Kidney epithelial cell (primary cell): ENCODE measurements at regions not wholly inside any gene's neighbourhood (a gene's known extent, or its start where the extent isn't known, plus 50 kb on each side); places are given as distances from the start of the nearest gene placed in this dataset.

Experiments
- DNase-seq: peaks from one replicate; pipeline ENCODE4 v3.0.0-alpha.2; 2010; ENCODE audit warnings: low read depth
- H3K27me3 ChIP-seq: 2 replicates; pipeline ENCODE4 v1.6.0; 2011; ENCODE audit warnings: low read length; ENCODE audit not compliant: control insufficient read depth, insufficient read depth
- H3K36me3 ChIP-seq: 2 replicates; pipeline ENCODE4 v1.5.1; 2011; ENCODE audit warnings: low read length; ENCODE audit not compliant: control insufficient read depth, insufficient read depth
- H3K4me3 ChIP-seq: 2 replicates; pipeline ENCODE4 v1.5.1; 2011; ENCODE audit warnings: low read depth, mild to moderate bottlenecking, control low read depth, low read length
- CTCF ChIP-seq: IDR thresholded peaks from 2 replicates; pipeline ENCODE4 v1.5.1; 2011; ENCODE audit warnings: mild to moderate bottlenecking, moderate library complexity, low read length, control low read depth, inconsistent platforms; ENCODE audit not compliant: insufficient read depth, poor library complexity, severe bottlenecking

GRCh38 chr14:62123961-62124360 is 361.7 kb downstream of the SNAPC1 start:
- TF ChIP-seq CTCF: no peak
- Histone ChIP-seq H3K27me3 (no peaks in the 10 kb centered on the region), H3K4me3 (no peak overlapping the region), H3K36me3 (no peaks in the 10 kb centered on the region)
- DNase-seq: no peak

DNA sequence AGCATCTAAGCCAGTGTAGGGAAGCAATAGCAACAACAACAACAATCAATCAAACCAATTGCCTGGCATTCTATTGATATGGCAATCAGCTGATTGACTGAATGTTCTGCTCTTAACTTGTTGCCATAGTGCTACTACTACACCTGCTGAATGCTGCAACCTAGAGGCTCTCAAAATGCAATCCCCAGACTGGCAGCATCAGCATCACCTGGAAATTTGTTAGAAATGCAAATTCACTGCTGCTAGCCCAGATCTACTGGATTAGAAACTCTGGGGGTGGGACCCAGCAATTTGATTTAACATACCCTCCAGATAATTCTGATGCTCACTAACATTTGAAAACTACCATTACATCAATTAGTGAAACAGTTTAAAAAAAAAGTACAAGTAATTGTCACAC is 363.6 kb downstream of the SNAPC1 start:
- H3K36me3 ChIP-seq: no peaks in the 10 kb centered on the region
- TF ChIP-seq CTCF: no peak
- H3K4me3 ChIP-seq: no peak overlapping the region
- H3K27me3 ChIP-seq: no peaks in the 10 kb centered on the region
- no peak for DNase-seq

DNA sequence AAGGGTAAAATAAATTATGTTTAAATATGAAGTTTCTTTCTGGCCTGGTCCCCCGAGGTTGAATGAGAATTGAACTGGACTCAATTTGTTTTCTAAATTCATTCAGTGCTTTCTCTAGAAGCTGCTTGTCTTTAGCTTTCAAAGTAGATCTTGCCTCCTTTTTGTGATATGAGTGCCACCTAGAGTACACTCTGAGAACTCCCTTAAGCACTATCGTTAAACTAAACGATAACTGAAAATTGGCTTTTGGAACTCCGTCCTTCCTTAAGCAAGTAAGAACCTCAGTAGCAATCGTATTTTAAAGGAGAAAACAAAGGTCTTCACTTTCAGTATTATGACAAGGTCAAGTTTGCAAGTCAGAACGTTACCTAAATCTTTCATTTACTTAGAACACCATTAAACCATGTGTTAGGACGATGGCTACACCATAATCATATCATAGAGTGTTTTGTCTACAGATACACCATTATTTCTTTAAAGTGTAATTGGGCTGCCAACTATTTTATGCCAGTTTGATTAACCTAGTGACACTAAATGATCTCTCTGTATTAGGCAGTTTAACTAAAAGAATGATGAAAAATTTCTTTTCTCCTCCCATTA is 364.8 kb downstream of the SNAPC1 start:
- Histone ChIP-seq H3K36me3 (no peaks in the 10 kb centered on the region), H3K4me3 (no peak overlapping the region), H3K27me3 (no peaks in the 10 kb centered on the region)
- TF ChIP-seq CTCF: peak; percentile 80
- peak; percentile 14 for DNase-seq

DNA sequence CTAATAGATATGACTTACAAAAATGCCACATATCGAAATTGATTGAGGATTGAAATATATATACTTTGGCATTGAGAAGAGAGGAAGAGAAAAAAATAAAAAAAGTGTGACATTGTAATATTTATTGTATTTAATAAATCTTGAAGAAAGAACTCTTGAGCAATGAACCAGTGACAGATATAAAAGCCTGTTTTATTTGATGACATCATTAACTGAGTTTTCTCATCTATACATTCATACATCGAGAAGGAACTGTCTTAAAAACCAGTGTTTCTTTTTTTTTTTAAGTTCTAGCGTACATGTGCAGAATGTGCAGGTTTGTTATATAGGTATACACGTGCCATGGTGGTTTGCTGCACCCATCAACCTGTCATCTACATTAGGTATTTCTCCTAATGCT is 368.2 kb downstream of the SNAPC1 start:
- H3K27me3 ChIP-seq: no peaks in the 10 kb centered on the region

GRCh38 chr14:62133776-62134550 is 371.7 kb downstream of the SNAPC1 start:
- no peak for TF ChIP-seq CTCF
- H3K27me3 ChIP-seq: no peaks in the 10 kb centered on the region
- H3K36me3 ChIP-seq: no peaks in the 10 kb centered on the region
- no peak for DNase-seq
- H3K4me3 ChIP-seq: no peak overlapping the region

More for the DNA sequence above, 368.2 kb downstream of the SNAPC1 start:
- Histone ChIP-seq H3K36me3 (no peaks in the 10 kb centered on the region), H3K4me3 (no peak overlapping the region)
- TF ChIP-seq CTCF: no peak
- DNase-seq: no peak
